Astrocyte (in vitro differentiated cells and primary cell): ENCODE measurements at regions not wholly inside any gene's neighbourhood (a gene's known extent, or its start where the extent isn't known, plus 50 kb on each side); places are given as distances from the start of the nearest gene placed in this dataset.

Source experiments
- DNase-seq: peaks from one replicate; pipeline ENCODE4 v3.0.0-alpha.2; 2010; ENCODE audit warnings: low read depth
- FAIRE-seq: peaks from 2 replicates; lab custom pipeline; 2011; peaks lifted over from hg19 to GRCh38; lab: Jason Lieb, UNC
- H2AFZ ChIP-seq: 2 replicates; pipeline ENCODE4 v1.6.0; 2012; ENCODE audit warnings: low read depth, low read length, inconsistent platforms
- H3K27ac ChIP-seq: 2 replicates; pipeline ENCODE4 v1.5.1; 2011; ENCODE audit warnings: low read depth, low read length, inconsistent platforms
- H3K27me3 ChIP-seq: 2 replicates; pipeline ENCODE4 v1.6.0; 2011; ENCODE audit warnings: low read length, inconsistent platforms; ENCODE audit not compliant: insufficient read depth
- H3K36me3 ChIP-seq: 2 replicates; pipeline ENCODE4 v1.5.1; 2011; ENCODE audit warnings: low read length, inconsistent platforms; ENCODE audit not compliant: insufficient read depth
- H3K4me1 ChIP-seq: 2 replicates; pipeline ENCODE4 v1.5.1; 2011; ENCODE audit warnings: low read length, inconsistent platforms; ENCODE audit not compliant: insufficient read depth
- H3K4me2 ChIP-seq: 2 replicates; pipeline ENCODE4 v1.6.0; 2012; ENCODE audit warnings: low read length, inconsistent platforms
- H3K4me3 ChIP-seq: 2 replicates; pipeline ENCODE4 v1.5.1; 2011; ENCODE audit warnings: low read depth, mild to moderate bottlenecking, low read length, inconsistent platforms; ENCODE audit not compliant: insufficient read depth
- H3K79me2 ChIP-seq: 2 replicates; pipeline ENCODE4 v1.6.0; 2012; ENCODE audit warnings: mild to moderate bottlenecking, low read length, inconsistent platforms; ENCODE audit not compliant: insufficient read depth
- H3K9ac ChIP-seq: 2 replicates; pipeline ENCODE4 v1.6.0; 2012; ENCODE audit warnings: mild to moderate bottlenecking, low read length, inconsistent platforms
- H3K9me3 ChIP-seq: 2 replicates; pipeline ENCODE4 v1.5.1; 2012; ENCODE audit warnings: low read depth, mild to moderate bottlenecking, low read length, inconsistent platforms; ENCODE audit not compliant: insufficient read depth
- H4K20me1 ChIP-seq: 2 replicates; pipeline ENCODE4 v1.6.0; 2012; ENCODE audit warnings: low read length, inconsistent platforms; ENCODE audit not compliant: insufficient read depth
- H3K27ac Mint-ChIP-seq: one replicate; pipeline ENCODE4 v1.8.0; 2021; ENCODE audit warnings: mild to moderate bottlenecking, mixed read lengths; ENCODE audit not compliant: unreplicated experiment
- H3K27me3 Mint-ChIP-seq: one replicate; pipeline ENCODE4 v1.8.0; 2021; ENCODE audit warnings: low read depth, mixed read lengths; ENCODE audit not compliant: unreplicated experiment
- H3K36me3 Mint-ChIP-seq: one replicate; pipeline ENCODE4 v1.8.0; 2021; ENCODE audit warnings: low read depth, mixed read lengths; ENCODE audit not compliant: unreplicated experiment
- H3K4me1 Mint-ChIP-seq: one replicate; pipeline ENCODE4 v1.8.0; 2021; ENCODE audit warnings: low read depth, mixed read lengths; ENCODE audit not compliant: unreplicated experiment
- H3K4me3 Mint-ChIP-seq: one replicate; pipeline ENCODE4 v1.8.0; 2021; ENCODE audit warnings: mild to moderate bottlenecking, moderate library complexity, mixed read lengths; ENCODE audit not compliant: unreplicated experiment
- H3K9me3 Mint-ChIP-seq: one replicate; pipeline ENCODE4 v1.8.0; 2021; ENCODE audit warnings: mild to moderate bottlenecking, mixed read lengths; ENCODE audit not compliant: unreplicated experiment
- EZH2 ChIP-seq: IDR thresholded peaks from 2 replicates; pipeline ENCODE4 v1.6.1; 2012; ENCODE audit warnings: mild to moderate bottlenecking, low read length, inconsistent platforms; ENCODE audit not compliant: insufficient read depth
- TF ChIP-seq, protein P1 (sequence below): IDR thresholded peaks from 2 replicates; pipeline ENCODE4 v1.5.1; 2011; ENCODE audit warnings: low read depth, mild to moderate bottlenecking, inconsistent platforms, low read length, moderate library complexity; ENCODE audit not compliant: insufficient read depth

- no peak for TF ChIP-seq EZH2
- TF ChIP-seq, protein P1, sequence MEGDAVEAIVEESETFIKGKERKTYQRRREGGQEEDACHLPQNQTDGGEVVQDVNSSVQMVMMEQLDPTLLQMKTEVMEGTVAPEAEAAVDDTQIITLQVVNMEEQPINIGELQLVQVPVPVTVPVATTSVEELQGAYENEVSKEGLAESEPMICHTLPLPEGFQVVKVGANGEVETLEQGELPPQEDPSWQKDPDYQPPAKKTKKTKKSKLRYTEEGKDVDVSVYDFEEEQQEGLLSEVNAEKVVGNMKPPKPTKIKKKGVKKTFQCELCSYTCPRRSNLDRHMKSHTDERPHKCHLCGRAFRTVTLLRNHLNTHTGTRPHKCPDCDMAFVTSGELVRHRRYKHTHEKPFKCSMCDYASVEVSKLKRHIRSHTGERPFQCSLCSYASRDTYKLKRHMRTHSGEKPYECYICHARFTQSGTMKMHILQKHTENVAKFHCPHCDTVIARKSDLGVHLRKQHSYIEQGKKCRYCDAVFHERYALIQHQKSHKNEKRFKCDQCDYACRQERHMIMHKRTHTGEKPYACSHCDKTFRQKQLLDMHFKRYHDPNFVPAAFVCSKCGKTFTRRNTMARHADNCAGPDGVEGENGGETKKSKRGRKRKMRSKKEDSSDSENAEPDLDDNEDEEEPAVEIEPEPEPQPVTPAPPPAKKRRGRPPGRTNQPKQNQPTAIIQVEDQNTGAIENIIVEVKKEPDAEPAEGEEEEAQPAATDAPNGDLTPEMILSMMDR = no peak
- Mint-ChIP-seq H3K9me3 (peaks cover 14% of the 10 kb centered on the region), H3K4me1 (peaks cover 3% of the 10 kb centered on the region)
These were observed 232.7 kb upstream of the TNRC6C start for GRCh38 chr17:77725846-77726245.

GRCh38 chr17:77726549-77727006 lies 231.9 kb upstream of the TNRC6C start:
- no peak overlapping the region for H3K27ac ChIP-seq
- H3K9me3 Mint-ChIP-seq = peaks cover 12% of the 10 kb centered on the region

More at GRCh38 chr17:77725846-77726245, 232.7 kb upstream of the TNRC6C start:
- H3K27me3 Mint-ChIP-seq = peaks cover 51% of the 10 kb centered on the region
- Histone ChIP-seq H3K4me1 (no peaks in the 10 kb centered on the region), H3K4me3 (no peak overlapping the region), H3K4me2 (no peak overlapping the region), H3K9me3 (no peaks in the 10 kb centered on the region), H3K27ac (no peak overlapping the region), H3K27me3 (peaks cover 28% of the 10 kb centered on the region), H3K9ac (no peak overlapping the region), H3K79me2 (no peaks in the 10 kb centered on the region), H3K36me3 (no peaks in the 10 kb centered on the region), H2AFZ (no peak overlapping the region), H4K20me1 (no peaks in the 10 kb centered on the region)
- no peak for DNase-seq
- H3K4me3 Mint-ChIP-seq = no peak overlapping the region
- no peaks in the 10 kb centered on the region for H3K36me3 Mint-ChIP-seq
- no peak for FAIRE-seq
- H3K27ac Mint-ChIP-seq = no peak overlapping the region

DNA sequence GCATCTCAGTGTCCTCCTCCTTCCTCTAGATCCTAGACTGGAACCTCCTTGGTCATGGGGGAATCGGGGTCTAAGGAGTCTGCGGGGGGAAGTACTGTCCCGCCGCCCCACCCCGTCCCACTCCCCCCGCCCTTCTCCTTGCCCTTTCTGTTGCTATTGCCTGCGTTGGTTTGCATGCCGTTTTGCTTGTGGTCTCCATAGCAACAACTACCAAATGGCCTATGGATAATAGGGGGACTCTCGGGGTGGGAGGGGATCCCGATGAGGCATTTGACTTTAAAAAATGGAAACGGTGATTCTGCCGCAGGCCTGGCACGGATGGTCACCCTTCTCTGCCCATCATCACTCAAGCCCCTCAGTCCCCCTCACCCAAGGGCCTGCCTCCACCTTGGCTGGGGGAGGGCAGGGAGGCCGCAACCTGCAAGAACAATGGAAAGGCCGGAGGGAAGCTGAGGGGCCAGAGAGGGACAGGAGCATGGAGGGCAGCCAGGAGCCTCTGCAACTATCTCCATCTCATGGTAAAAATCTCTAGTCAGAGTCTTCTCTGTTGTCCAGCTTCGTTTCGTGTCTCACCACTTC lies 231.4 kb upstream of the TNRC6C start:
- Histone ChIP-seq H3K4me1 (no peaks in the 10 kb centered on the region), H3K27me3 (peaks cover 24% of the 10 kb centered on the region), H3K79me2 (no peaks in the 10 kb centered on the region), H4K20me1 (no peaks in the 10 kb centered on the region), H3K9ac (no peak overlapping the region), H3K27ac (no peak overlapping the region), H3K9me3 (no peaks in the 10 kb centered on the region), H3K4me2 (no peak overlapping the region), H3K36me3 (no peaks in the 10 kb centered on the region), H3K4me3 (no peak overlapping the region), H2AFZ (no peak overlapping the region)
- DNase-seq = no peak
- H3K4me3 Mint-ChIP-seq = no peak overlapping the region
- H3K27ac Mint-ChIP-seq = no peak overlapping the region
- H3K36me3 Mint-ChIP-seq = no peaks in the 10 kb centered on the region
- peaks cover 11% of the 10 kb centered on the region for H3K9me3 Mint-ChIP-seq
- FAIRE-seq = no peak
- peaks cover 3% of the 10 kb centered on the region for H3K4me1 Mint-ChIP-seq
- TF ChIP-seq, protein P1 = no peak
- TF ChIP-seq EZH2 = no peak
- H3K27me3 Mint-ChIP-seq = peaks cover 38% of the 10 kb centered on the region

More at GRCh38 chr17:77726549-77727006, 231.9 kb upstream of the TNRC6C start:
- no peak overlapping the region for H3K4me3 ChIP-seq
- no peak overlapping the region for H3K4me2 ChIP-seq
- H3K36me3 ChIP-seq = no peaks in the 10 kb centered on the region
- no peak overlapping the region for H3K27ac Mint-ChIP-seq
- no peak for FAIRE-seq
- no peak overlapping the region for H3K4me3 Mint-ChIP-seq
- peaks cover 25% of the 10 kb centered on the region for H3K27me3 ChIP-seq
- no peaks in the 10 kb centered on the region for H3K79me2 ChIP-seq
- H4K20me1 ChIP-seq = no peaks in the 10 kb centered on the region
- no peak for TF ChIP-seq EZH2
- TF ChIP-seq, protein P1 = no peak
- DNase-seq = no peak
- no peaks in the 10 kb centered on the region for H3K9me3 ChIP-seq
- H3K36me3 Mint-ChIP-seq = no peaks in the 10 kb centered on the region
- H3K9ac ChIP-seq = no peak overlapping the region
- peaks cover 3% of the 10 kb centered on the region for H3K4me1 Mint-ChIP-seq
- H3K27me3 Mint-ChIP-seq = peaks cover 43% of the 10 kb centered on the region
- H3K4me1 ChIP-seq = no peaks in the 10 kb centered on the region
- no peak overlapping the region for H2AFZ ChIP-seq
